ENCODE measurements at regions not wholly inside any gene's neighbourhood (a gene's known extent, or its start where the extent isn't known, plus 50 kb on each side); places are given as distances from the start of the nearest gene placed in this dataset.

DNA sequence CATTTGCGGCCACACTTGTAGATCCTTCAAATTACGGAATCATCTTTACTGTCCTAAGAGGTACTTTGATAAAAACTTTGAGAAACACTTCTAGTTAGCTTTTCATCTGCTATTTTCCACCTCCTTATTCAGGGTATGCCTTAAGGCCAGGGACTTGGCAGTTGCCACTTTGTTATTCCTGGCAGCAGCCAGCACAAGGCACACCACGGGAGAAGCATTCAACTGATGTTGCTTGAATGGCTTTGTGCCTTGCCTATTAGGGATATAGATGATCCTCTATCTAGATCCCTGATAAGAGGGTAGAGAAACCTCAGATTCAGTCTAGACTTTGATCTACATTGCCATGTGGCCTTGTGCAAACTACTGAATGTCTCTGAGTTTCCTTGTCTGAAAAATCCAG lies 70.3 kb upstream of the EPHA4 start:
- FAIRE-seq: no peak

DNA sequence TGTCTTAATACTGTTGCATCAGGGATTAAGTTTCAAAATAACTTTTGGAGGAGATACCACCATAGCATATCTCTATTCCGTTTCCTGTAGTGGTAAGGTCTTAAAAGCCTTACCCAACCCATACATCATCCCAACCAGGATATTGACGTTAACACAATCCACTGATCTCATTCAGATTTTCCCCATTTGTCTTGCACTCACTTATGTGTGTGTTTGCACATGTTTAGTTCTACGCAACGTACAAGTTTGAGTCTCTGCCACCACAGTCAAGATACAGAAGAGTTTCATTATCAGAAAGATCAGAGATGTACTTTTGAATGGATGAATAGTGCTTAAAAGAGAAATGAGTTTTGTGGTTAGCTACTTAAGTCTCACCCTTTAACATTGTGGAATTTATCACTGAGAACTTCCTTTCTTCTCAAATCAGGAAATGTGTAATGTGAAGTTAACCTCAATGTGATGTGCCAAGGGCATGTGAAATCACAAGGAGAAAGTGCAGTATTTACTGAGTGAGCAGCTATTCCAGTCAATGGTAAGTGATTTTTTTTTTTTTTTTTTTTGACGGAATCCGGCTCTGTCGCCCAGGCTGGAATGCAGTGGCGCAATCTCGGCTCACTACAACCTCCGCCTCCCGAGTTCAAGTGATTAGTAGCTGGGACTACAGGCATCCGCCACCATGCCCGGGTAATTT lies 69.2 kb upstream of the EPHA4 start:
- FAIRE-seq (no peak), DNase-seq (ENCODE audit: insufficient read length, low spot score) (no peak)

More for the DNA sequence above, 70.3 kb upstream of the EPHA4 start:
- DNase-seq (ENCODE audit: insufficient read length, low spot score): no peak

DNA sequence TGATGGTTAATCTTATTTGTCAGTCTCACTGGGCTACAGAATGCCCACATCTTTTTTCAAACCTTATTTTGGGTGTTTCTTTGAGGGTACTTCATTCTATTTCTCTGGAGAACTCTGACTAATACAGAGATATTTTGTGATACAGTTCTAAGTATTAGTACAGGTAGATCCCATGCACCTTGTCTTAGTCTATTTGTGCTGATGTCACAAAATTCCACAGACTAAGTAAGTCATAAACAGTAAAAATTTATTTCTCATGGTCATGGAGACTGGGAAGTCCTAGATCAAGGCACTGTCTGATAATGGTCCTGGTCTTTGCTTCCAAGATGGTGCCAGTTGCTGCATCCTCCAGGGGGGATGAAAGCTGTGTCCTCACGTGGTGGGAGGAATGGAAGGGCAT lies 68.6 kb upstream of the EPHA4 start:
- FAIRE-seq: no peak
- no peak for DNase-seq (ENCODE audit: insufficient read length, low spot score)

DNA sequence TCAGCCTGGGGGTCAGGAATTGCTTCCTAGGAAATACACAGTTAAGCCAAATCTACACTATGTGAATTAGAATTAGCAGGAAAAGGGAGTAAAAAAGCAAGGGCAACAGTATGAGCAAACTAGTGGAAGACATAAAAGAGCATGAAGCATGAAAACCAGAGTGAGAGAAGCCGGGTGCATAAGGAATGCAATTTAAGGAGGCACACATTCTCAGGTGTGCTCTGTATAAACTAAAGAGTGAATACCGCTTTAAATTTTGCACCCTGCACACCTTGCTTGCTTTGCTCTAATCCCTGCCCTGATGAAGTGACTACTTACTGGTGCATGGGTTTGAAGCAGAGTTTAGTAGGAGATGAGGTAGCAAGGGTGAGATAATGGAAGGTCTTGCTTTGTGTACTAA lies 65.7 kb upstream of the EPHA4 start:
- FAIRE-seq: no peak
- no peak for DNase-seq (ENCODE audit: insufficient read length, low spot score)

DNA sequence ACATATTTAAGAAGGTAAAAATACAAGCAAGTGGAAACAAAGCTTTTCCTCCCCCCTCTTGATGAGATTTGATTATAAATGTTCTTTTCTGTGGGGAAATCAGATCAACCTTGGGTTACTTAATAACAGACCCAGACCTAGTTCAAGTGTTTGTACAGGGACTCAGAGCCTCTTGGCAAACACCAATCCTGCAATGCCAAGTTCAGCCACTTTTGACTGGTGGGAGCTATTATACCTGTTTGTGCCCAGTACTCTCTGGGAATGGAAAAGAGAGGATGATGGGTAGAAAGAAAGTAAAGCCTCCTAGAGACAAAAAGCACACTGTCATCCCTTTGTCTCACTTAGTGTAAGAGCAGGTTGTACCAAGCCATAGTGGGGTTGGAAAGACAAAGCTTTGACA lies 63.8 kb upstream of the EPHA4 start:
- DNase-seq (ENCODE audit: insufficient read length, low spot score) (no peak), FAIRE-seq (no peak)

DNA sequence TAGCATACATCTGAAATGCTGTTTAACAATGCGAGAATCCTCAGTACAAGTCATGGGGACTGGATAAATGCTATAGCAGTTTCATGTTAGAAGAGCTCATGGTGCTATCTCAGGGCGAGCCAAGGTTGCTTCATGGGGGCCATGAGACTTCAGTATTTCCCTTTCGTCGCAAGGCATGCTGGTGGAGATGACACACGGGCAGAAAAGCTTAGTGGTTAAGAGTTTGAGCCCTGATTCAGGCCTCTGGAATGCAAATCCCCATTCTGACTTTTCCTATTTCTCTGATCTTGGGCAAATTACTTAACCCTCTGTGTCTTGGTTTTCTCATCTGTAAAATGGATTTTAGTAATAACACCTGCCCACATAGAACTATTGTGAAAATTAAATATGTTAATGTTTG lies 57.4 kb upstream of the EPHA4 start:
- DNase-seq (ENCODE audit: insufficient read length, low spot score) (no peak), FAIRE-seq (no peak)

DNA sequence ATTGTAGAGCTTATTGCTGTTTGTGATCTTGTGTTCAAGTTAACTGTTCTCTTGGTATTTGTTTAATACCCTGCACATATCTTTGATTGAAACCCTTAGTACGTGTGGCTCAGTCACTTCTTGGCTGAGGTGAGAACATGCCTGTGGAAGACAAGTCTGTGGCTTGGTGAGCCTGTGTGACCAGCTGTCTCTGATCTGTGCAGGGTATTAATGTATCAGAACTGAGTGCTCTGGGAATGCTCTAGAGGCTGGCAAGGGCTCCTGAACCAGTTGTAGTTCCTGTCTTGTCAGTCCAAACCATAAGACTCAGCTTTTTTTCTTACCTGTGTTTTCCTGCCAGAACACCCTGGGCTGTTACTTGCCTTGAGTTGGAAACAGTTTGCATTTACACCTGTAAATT lies 52.4 kb upstream of the EPHA4 start:
- no peak for FAIRE-seq

More for the DNA sequence above, 52.4 kb upstream of the EPHA4 start:
- DNase-seq (ENCODE audit: insufficient read length, low spot score): no peak
